CD4-positive, alpha-beta T cell treated with Interleukin-6 at 100 ng/mL for 8 hours (primary cell): ENCODE measurements at regions not wholly inside any gene's neighbourhood (a gene's known extent, or its start where the extent isn't known, plus 50 kb on each side); places are given as distances from the start of the nearest gene placed in this dataset.

Experiments
- DNase-seq: peaks from one replicate; pipeline ENCODE4 v3.0.0-alpha.2; 2020; ENCODE audit warnings: mixed read lengths, low spot score

DNA sequence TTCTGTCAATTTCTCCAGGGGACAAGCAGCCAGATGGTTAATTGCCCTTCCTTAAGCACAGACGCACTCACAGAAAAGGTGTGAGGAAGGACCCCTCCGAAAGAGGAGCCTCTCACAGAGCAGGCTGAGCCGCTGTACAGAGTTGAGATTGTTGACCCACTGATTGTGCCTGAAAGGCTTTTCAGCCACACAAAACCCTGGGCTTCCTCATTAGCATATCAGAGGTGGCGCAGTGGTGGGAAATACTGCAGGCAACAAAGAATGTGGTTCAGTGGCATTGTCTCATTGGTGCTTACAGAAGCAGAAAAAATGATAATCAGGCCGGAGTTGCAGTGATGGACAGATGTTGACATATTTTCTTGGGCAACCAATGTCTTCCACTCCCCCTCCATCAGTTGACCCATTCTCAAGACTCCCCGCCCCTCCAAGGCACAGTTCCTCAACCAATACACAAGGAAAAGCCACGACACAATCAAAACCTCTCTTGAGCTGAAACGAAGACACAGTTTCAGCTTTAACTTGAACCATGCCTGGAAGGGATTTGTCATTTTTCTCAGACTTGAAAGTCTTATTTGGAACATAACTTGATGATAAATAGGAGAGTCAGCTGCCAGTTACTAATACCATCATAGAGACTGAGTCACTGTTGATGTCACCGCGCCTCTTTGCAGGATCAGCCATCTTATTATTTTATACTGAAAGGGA lies 53.1 kb downstream of the ATXN3L start:
- DNase-seq: no peak

DNA sequence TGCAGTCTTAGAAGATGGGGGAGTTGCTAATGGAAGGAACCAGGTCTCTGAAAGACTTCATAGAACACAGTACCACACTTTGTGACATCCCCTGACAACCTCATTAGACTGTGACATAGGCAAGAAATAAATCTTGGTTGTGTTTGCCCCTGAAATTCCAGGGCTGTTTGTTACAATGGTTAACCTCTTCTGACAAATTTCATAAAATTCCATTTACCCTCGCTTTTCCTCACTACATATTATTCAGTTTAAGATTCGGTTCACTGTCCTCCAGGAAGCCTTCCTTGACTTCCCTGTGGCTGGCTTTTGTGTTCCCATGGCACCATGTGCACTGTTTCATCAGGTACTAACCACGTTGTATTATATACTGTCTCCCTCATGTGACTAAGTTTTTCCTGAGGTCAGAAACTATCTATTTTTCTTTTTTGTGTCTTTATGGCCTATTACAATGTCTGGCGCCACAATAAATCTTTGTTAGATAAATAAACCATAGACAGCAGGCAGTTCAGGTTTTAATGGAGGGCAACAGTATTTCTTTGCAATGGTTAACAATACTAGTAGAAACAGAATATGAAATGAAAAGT lies 54.2 kb downstream of the ATXN3L start:
- DNase-seq: no peak

DNA sequence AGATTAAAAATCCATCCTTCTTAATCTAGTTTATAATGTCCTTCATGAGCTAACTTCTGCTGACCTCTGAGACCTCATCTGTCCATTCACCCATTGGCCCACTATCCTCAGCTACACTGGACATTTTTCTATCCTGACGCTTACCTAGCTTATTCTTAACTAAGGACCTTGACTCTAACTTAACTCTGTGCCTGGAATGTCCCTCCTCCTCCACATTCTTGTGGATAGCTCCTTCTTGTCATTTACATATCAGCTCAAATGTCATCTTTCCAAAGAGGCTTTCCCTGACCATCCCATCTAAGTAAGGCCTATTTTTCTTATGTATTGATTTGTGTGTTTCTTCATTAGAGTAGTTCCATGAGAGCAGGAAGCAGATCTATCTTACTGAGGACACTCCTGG lies 54.7 kb downstream of the ATXN3L start:
- DNase-seq: no peak

DNA sequence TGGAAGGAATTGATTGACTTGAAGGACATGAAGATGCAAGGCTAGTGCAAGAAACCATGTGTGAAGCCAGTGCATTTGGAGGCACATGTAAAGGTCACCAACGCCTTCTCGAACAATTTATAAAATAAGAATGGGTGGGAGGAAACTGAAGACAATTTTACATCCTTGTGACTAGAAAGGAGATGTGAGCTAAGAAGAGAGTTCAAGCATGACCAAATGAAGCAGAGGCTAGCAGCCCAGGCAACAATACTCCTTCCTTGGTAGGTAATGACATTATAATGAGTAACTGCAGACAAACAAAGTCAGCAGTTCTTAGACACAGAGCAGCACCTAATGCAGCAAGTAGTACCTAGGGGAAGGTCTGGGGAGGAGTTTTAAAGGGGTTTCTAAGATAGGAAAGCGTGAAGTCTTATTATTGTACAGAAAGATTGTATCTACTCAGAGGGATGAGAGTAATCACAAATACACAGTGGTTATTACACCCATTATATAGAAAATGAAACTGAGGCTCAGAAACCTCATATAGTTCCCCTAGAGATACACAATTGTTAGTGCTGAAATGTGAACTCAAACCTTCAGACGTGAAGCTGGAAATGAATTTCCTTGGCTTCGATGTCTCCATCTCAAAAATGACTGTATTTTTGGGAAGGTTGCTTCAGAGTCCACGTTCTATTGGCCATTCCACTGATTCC lies 56.1 kb downstream of the ATXN3L start:
- no peak for DNase-seq

DNA sequence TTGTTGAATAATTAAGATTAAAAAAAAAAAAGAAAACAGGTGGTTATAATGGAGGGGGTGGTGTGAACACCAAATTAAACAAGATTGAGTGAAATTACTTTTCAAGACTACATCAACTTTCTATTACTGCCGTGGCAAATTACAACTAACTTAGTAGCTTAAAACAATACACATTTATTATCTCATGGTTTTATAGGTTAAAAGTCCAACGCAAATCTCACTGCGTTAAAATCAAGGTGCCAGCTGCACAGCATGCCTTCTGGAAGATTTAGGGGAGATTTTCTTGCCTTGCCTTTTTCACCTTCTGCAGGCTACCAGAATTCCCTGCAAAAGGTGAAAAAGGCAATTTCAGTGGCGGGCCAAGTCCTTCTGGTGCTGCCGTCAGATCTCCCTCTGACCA lies 58.5 kb downstream of the ATXN3L start:
- no peak for DNase-seq

DNA sequence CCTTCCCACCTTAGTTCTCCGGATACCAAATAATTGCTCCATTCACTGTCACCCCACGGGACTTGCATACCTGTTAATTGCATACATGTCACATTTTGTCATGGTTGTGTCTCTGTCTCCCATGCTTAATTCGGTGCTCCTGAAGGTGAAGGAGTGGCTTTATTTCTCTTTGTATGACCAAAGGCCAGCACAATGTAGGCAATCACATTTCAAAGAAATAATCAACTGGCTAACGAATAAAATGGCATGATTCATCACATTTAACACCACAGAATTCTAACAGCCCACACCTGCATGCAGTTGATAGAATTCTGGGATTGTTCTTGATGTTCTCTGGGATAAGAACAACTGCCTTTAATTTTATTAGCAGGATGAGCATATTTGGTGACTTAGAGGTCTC lies 59.3 kb downstream of the ATXN3L start:
- no peak for DNase-seq

DNA sequence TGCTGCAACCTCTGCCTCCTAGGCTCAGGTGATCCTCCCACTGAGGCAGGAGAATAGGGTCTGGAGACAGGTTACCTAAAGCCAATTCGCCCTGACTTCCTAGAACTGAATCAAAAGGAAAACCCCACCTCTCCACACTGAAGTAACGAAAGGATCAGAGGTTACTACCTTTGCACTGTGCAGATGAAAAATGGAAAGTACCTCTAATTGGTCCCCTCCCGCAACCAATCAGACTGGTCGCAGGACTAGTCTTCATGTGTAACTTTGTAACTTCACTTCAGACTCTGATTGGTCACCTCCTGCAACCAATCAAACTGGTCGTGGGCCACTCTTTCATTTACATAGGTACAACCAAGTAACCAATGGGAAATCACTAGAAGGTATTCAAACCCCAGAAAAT lies 61.1 kb downstream of the ATXN3L start:
- no peak for DNase-seq

DNA sequence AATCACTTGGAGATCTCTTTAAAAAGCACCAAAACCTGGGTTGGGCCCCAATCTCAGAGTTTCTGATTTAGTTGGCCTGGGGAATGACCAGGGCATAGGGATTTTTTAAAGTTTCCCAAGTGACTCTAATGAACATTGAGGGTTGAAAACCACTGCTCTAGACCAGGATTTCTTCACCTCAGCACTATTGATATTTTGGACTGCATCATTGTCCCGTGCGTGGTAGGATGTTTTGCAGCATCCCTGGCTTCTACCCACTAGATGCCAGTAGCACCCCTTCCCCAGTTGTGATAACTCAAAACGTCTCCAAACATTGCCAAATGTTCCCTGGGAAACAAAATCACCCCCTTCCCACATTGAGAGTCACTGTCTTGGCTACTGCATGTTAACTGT lies 61.8 kb downstream of the ATXN3L start:
- no peak for DNase-seq

DNA sequence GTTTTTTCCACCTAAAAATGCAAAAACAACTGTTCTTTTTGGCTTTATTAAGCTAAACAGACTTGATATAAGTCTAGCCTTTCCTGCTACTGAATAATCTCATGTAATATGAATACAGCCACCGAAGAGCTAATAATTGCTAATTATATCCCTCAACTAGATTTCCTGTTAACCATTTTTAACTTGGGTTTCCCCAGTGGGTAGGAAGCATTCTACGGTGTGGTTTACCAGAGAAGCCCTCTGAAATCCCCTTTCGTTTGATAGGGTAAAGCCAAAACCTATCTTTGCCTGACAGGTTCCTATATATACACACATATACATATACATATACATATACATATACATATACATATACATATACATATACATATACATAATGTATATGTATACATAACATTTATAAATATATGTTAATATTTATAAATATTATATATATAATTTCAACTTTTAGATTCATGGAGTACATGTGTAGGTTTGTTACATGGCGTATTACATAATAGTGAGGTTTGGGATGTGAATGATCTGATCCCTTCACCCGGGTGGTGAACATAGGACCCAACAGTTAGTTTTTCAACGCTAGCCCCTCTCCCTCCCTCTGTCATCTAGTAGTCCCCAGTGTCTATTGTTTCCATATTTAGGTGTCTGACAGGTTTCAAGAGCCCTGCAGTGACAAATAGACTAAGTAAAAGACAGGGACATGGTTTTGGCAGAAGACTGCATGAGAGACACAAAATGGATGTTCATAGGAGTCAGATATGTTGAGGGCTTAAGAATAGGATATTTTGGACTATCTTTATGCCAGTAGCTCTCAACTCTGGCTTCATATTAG lies 62.4 kb downstream of the ATXN3L start:
- no peak for DNase-seq

DNA sequence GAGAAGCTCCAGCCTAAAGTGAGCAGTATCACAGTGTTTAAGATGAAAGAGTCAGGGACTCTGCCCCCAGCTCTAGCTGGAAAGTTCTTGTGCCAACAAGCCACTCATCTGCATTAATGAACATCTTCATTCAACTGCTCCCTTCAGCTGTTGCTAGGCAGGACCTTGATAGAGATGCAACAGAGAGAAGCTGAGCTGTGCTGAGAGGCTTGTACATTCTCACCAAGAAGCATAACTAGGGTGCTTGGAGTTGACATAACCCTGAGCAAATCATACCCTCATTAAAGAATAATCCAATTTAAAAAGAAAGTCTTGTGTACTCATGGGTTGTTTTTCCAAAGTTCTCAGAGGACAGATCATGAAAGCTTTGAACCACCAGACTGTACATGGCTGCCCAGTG lies 63.2 kb downstream of the ATXN3L start:
- DNase-seq: no peak

DNA sequence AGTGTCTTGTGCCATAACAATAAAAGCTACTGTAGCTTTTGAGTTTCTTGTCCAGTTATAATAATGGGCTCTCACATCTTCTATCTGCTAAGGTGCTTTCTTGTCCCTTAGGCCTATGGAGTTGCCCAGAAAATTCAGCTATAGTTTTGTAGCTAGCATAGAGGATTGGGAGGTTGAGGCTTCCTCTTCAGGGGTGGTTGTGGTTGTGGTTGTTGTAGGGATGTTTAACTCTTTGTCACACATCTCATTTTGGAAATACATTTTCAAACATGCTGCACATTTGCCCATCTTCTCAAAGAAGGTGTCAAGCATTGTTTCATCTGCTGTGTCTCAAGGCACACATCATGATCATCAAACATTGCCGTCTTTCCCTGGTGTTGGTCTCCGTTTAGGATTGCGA lies 65.0 kb downstream of the ATXN3L start:
- no peak for DNase-seq

DNA sequence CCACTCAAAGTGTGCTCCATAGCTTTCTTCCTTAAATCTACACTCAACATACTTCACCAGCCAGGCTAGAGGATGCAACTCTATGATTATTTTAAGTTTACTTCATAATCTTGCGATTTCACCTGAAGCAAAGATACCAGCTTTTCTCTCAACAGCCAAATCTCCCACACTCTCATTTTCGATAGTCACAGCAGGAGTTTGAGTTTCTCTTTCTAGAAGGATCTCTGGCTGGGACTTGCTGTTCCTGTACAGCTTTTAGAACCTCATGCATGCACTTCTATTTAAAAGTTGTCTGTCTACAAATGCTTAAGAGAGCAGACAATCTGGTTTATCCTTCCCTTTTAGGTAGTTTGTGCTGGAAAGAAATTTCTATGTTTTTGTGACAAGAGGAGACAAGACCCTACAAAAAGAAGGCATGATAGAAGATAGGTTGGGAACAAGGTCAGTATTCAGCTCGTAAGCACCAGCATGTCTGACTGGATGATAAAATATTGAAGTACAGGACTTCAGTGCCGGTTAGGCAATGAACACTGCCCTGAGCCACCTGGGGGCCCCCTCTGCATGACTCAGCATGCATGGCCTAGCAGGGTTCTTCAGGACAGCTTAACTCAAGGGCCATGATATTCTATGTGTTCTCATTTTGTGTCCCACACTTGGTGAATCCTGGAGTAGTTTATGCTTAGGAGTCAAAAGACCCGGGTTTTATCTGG lies 65.6 kb downstream of the ATXN3L start:
- DNase-seq: no peak

DNA sequence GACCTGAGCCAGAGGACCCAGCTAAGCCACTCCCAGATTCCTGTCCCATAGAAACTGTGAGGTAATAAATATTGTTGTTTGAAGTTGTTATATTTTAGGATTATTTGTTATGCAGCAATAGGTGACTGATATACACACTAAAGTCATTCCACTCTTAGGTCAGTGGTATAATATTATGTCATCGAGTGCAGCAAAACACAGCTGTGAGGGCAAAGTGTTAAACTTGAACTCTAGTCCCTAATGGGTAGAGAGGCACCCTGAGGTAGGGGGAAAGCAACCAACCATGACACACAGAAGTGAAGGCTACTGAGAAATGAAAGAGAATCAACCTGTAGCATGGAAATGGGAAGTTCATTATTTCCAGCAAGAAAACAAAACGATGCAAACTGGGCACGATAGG lies 66.6 kb downstream of the ATXN3L start:
- DNase-seq: no peak

DNA sequence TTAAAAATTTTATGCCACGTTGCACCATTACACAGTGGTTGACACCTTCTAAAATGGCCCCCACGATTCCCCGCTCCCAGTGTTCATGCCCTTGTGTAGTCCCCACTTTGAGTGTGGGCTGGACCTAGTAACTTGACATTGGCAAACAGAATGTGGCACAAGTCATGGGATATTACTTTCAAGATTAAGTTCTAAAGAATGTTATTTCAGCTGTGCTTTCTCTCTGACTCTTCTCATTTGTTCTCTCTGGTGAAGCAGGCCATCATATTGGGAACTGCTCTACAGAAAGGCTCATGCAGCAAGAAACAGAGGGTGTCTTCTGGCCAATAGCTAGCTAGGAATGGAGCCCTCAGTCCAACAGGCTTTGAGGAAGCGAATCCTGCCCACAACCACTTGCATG lies 67.1 kb downstream of the ATXN3L start:
- no peak for DNase-seq

DNA sequence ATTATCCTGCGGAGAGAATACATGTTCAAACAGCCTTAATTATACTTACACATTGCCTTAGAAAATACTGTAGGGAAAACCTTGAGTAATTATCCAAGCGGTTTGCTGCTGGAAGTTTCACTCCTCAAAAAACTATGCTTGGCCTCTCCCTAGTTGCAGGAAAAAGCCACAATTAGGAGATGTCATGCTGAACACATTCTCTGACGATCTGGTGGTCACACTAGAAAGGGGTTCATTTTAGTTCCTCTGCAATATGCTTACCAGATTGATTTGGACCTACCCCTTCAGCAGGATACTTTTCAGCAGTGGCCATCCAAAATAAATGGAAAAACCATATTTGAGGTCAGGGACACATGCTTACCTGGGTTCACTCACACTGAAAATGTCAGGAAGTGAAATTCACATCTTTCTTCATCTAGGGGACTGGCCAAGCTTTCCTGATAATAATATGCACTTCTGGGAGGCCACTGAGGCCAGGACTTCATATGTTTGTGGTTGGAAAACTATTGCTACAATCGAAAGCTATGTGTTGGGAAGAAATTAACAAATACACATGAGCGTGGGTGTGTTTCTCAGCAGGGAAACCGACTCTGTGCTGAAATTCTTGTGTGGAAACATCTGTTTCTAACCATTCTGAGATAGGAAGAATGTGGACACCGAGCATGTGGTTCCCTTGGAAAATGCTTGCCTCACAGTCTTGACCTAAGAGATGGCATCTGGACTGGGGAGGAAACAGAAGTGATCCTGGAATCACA lies 68.8 kb downstream of the ATXN3L start:
- no peak for DNase-seq

DNA sequence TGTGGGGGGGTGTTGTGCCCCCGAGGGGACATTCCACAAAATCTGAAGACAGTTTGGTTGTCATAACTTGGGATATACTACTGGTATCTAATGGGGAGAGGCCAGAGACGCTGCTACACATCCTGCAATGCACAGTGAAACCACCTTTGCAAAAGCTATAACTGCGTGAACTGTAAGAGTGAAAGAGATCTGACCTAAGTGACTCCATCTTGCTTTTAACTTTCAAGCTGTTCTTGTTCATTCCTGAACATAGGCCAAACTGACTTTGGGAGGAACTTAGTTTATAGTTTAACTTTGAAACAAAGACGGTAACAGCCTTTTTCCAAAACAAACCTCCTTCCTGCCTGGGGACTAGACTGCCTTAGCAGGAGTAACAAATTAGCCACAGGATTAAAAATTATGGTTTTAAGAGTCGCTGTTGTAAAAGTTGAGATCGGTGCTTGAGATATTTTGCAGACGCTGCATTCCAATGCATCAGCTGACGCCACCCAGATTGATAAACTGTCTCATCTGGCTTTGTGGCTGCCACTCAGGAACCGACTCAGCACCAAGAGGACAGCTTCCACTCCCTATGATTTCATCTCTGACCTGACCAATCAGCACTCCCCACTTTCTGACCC lies 70.9 kb downstream of the ATXN3L start:
- no peak for DNase-seq

DNA sequence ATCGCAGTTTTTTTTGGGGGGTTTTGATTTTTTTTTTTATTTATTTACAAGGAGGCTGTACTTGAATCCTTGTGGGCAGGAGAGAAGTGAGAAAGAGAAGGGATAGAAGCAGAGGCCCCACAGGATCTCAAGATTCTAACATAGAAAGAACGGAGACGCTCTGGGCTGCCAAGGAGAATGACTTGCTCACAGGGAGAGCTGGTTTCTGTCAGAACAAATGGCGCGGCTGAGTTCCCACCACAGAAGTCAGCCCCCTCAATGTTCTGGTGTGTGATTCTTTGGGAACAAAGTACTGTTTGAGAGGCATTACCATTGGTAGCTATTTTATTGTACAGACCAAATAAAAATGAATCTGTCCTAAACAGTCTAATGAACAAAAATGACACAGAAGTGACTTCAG lies 80.6 kb downstream of the ATXN3L start:
- no peak for DNase-seq

DNA sequence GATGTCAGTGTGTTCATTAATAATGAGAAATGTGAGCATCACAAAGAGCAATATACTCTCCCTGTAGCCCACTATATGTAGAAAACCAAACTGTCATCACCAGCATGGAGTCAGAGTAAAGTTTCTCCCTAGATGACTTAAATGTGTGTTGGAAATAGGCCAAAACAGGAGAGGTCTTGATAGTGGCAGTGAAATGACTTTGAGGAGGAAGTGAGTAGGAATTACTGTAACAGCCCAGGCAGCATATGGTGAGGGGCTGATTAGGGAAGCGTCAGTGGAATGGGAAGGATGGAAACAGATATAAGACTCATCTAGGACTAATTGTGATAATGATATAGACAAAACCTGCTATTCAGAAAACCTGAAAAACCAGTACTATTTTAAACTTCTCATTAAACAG lies 83.9 kb downstream of the ATXN3L start:
- no peak for DNase-seq

DNA sequence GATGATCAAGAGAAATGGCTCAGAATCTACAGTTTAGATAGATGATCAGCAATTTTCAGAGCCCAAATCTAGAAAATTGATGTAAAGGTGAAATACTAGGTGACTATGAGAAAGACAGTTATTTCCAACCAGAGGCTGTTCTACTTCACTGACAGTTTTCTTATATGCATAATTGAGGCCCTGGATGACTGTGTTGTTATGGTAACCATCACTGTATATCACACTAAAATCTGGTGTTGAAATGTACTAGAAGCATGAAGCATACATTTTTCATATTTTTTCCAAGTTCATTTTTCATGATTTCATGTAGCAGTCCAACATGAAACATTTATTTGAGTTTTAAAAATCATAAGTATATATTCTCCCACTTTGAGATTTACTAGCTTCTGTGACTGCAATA lies 87.4 kb downstream of the ATXN3L start:
- DNase-seq: no peak

DNA sequence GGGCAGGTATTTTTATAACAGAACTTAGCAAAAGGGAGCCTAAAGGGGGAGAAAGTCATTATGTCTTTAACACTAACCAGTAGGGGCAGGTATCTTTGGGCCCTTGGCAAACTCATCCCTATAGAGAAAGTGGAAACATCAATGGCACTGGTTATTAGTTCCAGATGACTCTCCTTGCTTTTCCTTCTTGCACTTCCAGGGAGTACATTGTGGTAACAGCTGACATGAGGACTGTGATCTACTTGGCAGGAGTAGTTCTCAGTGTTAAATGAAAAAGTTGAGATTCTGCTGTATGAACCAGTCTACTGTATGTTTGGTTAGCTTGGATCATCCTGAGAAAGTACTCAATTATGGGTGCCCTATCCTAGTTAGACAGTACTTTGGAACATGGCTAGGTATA lies 93.6 kb downstream of the ATXN3L start:
- no peak for DNase-seq
